C4-2B (cell line): ENCODE measurements at regions not wholly inside any gene's neighbourhood (a gene's known extent, or its start where the extent isn't known, plus 50 kb on each side); places are given as distances from the start of the nearest gene placed in this dataset.

Experiments
- ZFX ChIP-seq: fragments of 450-650 bp; IDR thresholded peaks from 2 replicates; pipeline ENCODE4 v1.6.1; 2017
- TF ChIP-seq, protein P1 (sequence below): fragments of 450-650 bp; conservative IDR thresholded peaks from 2 replicates; pipeline ENCODE4 v1.5.1; 2017; ENCODE audit warnings: mild to moderate bottlenecking

- TF ChIP-seq, protein P1, sequence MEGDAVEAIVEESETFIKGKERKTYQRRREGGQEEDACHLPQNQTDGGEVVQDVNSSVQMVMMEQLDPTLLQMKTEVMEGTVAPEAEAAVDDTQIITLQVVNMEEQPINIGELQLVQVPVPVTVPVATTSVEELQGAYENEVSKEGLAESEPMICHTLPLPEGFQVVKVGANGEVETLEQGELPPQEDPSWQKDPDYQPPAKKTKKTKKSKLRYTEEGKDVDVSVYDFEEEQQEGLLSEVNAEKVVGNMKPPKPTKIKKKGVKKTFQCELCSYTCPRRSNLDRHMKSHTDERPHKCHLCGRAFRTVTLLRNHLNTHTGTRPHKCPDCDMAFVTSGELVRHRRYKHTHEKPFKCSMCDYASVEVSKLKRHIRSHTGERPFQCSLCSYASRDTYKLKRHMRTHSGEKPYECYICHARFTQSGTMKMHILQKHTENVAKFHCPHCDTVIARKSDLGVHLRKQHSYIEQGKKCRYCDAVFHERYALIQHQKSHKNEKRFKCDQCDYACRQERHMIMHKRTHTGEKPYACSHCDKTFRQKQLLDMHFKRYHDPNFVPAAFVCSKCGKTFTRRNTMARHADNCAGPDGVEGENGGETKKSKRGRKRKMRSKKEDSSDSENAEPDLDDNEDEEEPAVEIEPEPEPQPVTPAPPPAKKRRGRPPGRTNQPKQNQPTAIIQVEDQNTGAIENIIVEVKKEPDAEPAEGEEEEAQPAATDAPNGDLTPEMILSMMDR: no peak
- no peak for TF ChIP-seq ZFX
Observed at GRCh38 chr17:59462385-59462784, 103.0 kb upstream of the DHX40 start.
